Endothelial cell of umbilical vein (primary cell): ENCODE measurements at regions not wholly inside any gene's neighbourhood (a gene's known extent, or its start where the extent isn't known, plus 50 kb on each side); places are given as distances from the start of the nearest gene placed in this dataset.

Experiments used
- CTCF ChIP-seq, 2 donors: IDR thresholded peaks; 1 replicate in 1 of 2; 2 replicates in 1 of 2; pipeline ENCODE4 v1.5.1; 2011; ENCODE audit warnings: low read length in 2 of 2, mild to moderate bottlenecking in 2 of 2, moderate library complexity in 2 of 2, control low read depth in 1 of 2, inconsistent platforms in 1 of 2, low read depth in 1 of 2; ENCODE audit not compliant: insufficient read depth in 1 of 2; ENCODE audit errors: extremely low read depth in 1 of 2
- EZH2 ChIP-seq: IDR thresholded peaks from 2 replicates; pipeline ENCODE4 v1.6.1; 2012; ENCODE audit warnings: borderline replicate concordance, low read depth, mild to moderate bottlenecking, moderate library complexity, low read length, inconsistent platforms; ENCODE audit not compliant: severe bottlenecking
- FOS ChIP-seq: IDR thresholded peaks from 2 replicates; pipeline ENCODE4 v1.6.1; 2011; ENCODE audit warnings: mild to moderate bottlenecking, low read length, moderate library complexity, borderline replicate concordance; ENCODE audit not compliant: insufficient read depth
- GATA2 ChIP-seq: IDR thresholded peaks from 2 replicates; pipeline ENCODE4 v1.7.0; 2011; ENCODE audit warnings: low read depth, mild to moderate bottlenecking, moderate library complexity, mixed read lengths, low read length; ENCODE audit not compliant: insufficient read length, insufficient read depth
- JUN ChIP-seq: IDR thresholded peaks from 2 replicates; pipeline ENCODE4 v1.6.1; 2011; ENCODE audit warnings: borderline replicate concordance, low read depth; ENCODE audit not compliant: insufficient read length, insufficient read depth
- MAX ChIP-seq: IDR thresholded peaks from 2 replicates; pipeline ENCODE4 v1.6.1; 2011; ENCODE audit not compliant: insufficient read depth, insufficient read length
- MYC ChIP-seq: IDR thresholded peaks from one replicate; pipeline ENCODE4 v1.6.1; 2011; ENCODE audit warnings: mild to moderate bottlenecking, low read depth, low read length
- POLR2A ChIP-seq: IDR thresholded peaks from 2 replicates; pipeline ENCODE4 v1.6.1; 2012; ENCODE audit warnings: low read depth, mild to moderate bottlenecking, control low read depth, low read length
- POLR2AphosphoS5 ChIP-seq: IDR thresholded peaks from 2 replicates; pipeline ENCODE4 v1.6.1; 2012; ENCODE audit warnings: low read depth, mild to moderate bottlenecking, control low read depth, low read length, moderate library complexity; ENCODE audit not compliant: insufficient read depth

DNA sequence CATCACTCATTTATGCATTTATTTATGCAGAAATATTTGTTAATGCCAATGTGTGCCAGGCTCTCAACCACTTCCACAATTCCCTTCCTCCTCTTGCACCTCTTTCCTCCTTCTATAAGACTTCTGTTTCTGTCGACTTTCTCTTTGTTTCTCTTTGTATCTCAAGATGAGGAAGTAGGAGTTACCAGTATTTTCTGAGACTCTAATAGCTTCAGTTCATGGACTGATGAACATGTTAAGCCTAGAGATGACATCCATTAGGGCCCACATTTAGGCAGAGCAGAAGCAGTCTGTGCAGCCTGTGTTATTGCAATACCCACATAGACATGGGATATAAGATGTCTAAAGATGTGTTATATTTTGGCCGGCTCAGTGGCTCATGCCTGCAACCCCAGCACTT is 241.8 kb upstream of the SMIM31 start:
- no peak for TF ChIP-seq CTCF (IDR thresholded peaks at IDR 0.05; ENCODE audit: extremely low read depth in 1 of 2, insufficient read depth in 1 of 2, low read depth in 1 of 2, low read length in 2 of 2)
- TF ChIP-seq EZH2: no peak
- TF ChIP-seq POLR2AphosphoS5: no peak
- no peak for TF ChIP-seq POLR2A
- TF ChIP-seq MAX: no peak
- TF ChIP-seq FOS: no peak
- no peak for TF ChIP-seq GATA2
- TF ChIP-seq MYC: no peak
- TF ChIP-seq JUN: no peak
